H9 (cell line): ENCODE measurements at regions not wholly inside any gene's neighbourhood (a gene's known extent, or its start where the extent isn't known, plus 50 kb on each side); places are given as distances from the start of the nearest gene placed in this dataset.

Experiments
- DNase-seq: peaks from one replicate; pipeline ENCODE4 v3.0.0-alpha.2; 2017
- H2AFZ ChIP-seq: one replicate; pipeline ENCODE4 v1.6.1; 2013; ENCODE audit warnings: mild to moderate bottlenecking, low read length, control low read depth, moderate library complexity
- H2AK5ac ChIP-seq: 2 replicates; pipeline ENCODE4 v1.6.1; 2013; ENCODE audit warnings: low read length, control low read depth, mixed read lengths; ENCODE audit not compliant: insufficient read length
- H2BK120ac ChIP-seq: one replicate; pipeline ENCODE4 v1.6.1; 2013; ENCODE audit warnings: low read depth, mild to moderate bottlenecking, low read length, control low read depth, inconsistent platforms; ENCODE audit not compliant: poor library complexity, severe bottlenecking
- H2BK12ac ChIP-seq: 2 replicates; pipeline ENCODE4 v1.6.1; 2013; ENCODE audit warnings: low read length, control low read depth, mixed read lengths, low read depth; ENCODE audit not compliant: insufficient read length
- H2BK15ac ChIP-seq: 2 replicates; pipeline ENCODE4 v1.6.1; 2013; ENCODE audit warnings: low read depth, low read length, control low read depth
- H2BK20ac ChIP-seq: one replicate; pipeline ENCODE4 v1.6.1; 2013; ENCODE audit warnings: low read depth, mild to moderate bottlenecking, low read length, control low read depth, inconsistent platforms; ENCODE audit not compliant: poor library complexity, severe bottlenecking
- H2BK5ac ChIP-seq: 2 replicates; pipeline ENCODE4 v1.6.1; 2013; ENCODE audit warnings: low read length, control low read depth, mixed read lengths; ENCODE audit not compliant: insufficient read length
- H3K14ac ChIP-seq: 2 replicates; pipeline ENCODE4 v1.6.1; 2013; ENCODE audit warnings: low read length, control low read depth; ENCODE audit not compliant: insufficient read depth
- H3K18ac ChIP-seq: 2 replicates; pipeline ENCODE4 v1.6.1; 2013; ENCODE audit warnings: low read depth, mild to moderate bottlenecking, mixed read lengths, low read length, control low read depth; ENCODE audit not compliant: insufficient read length
- H3K23ac ChIP-seq: 2 replicates; pipeline ENCODE4 v1.6.1; 2013; ENCODE audit warnings: low read length, control low read depth, mixed read lengths, low read depth; ENCODE audit not compliant: insufficient read length
- H3K23me2 ChIP-seq: 2 replicates; pipeline ENCODE4 v1.6.1; 2013; ENCODE audit warnings: low read depth, mild to moderate bottlenecking, mixed read lengths, low read length, control low read depth; ENCODE audit not compliant: insufficient read length, poor library complexity, severe bottlenecking
- H3K27ac ChIP-seq: 2 replicates; pipeline ENCODE4 v1.5.1; 2013; ENCODE audit warnings: low read length, control low read depth, mixed read lengths, low read depth; ENCODE audit not compliant: insufficient read length
- H3K27me3 ChIP-seq: 2 replicates; pipeline ENCODE4 v1.6.1; 2013; ENCODE audit warnings: low read length, control low read depth, inconsistent platforms; ENCODE audit not compliant: insufficient read depth
- H3K4ac ChIP-seq: 2 replicates; pipeline ENCODE4 v1.6.1; 2013; ENCODE audit warnings: low read depth, mild to moderate bottlenecking, control low read depth, inconsistent platforms, low read length, moderate library complexity
- H3K4me1 ChIP-seq: 2 replicates; pipeline ENCODE4 v1.6.1; 2013; ENCODE audit warnings: low read length, control low read depth, inconsistent platforms; ENCODE audit not compliant: insufficient read depth
- H3K4me2 ChIP-seq: 2 replicates; pipeline ENCODE4 v1.6.1; 2013; ENCODE audit warnings: low read length, control low read depth, mixed read lengths; ENCODE audit not compliant: insufficient read length, insufficient read depth
- H3K56ac ChIP-seq: 2 replicates; pipeline ENCODE4 v1.6.1; 2013; ENCODE audit warnings: low read depth, mild to moderate bottlenecking, mixed read lengths, low read length, control low read depth; ENCODE audit not compliant: insufficient read length
- H3K79me1 ChIP-seq: 2 replicates; pipeline ENCODE4 v1.6.1; 2013; ENCODE audit warnings: low read depth, mild to moderate bottlenecking, moderate library complexity, low read length, control low read depth, inconsistent platforms; ENCODE audit not compliant: insufficient read depth, poor library complexity, severe bottlenecking
- H3K79me2 ChIP-seq: 2 replicates; pipeline ENCODE4 v1.6.1; 2013; ENCODE audit warnings: low read length, control low read depth, inconsistent platforms; ENCODE audit not compliant: insufficient read depth
- H3K9ac ChIP-seq: 2 replicates; pipeline ENCODE4 v1.6.1; 2013; ENCODE audit warnings: low read length, control low read depth, mixed read lengths; ENCODE audit not compliant: insufficient read length; ENCODE audit errors: extremely low read depth
- H3K9me3 ChIP-seq: one replicate; pipeline ENCODE4 v1.6.1; 2013; ENCODE audit warnings: low read depth, low read length, inconsistent platforms; ENCODE audit not compliant: control insufficient read depth
- H3T11ph ChIP-seq: one replicate; pipeline ENCODE4 v1.6.1; 2013; ENCODE audit warnings: mild to moderate bottlenecking, low read length, control low read depth, inconsistent platforms
- H4K20me1 ChIP-seq: one replicate; pipeline ENCODE4 v1.6.1; 2013; ENCODE audit not compliant: control insufficient read depth, insufficient read length, insufficient read depth
- H4K5ac ChIP-seq: 2 replicates; pipeline ENCODE4 v1.6.1; 2013; ENCODE audit warnings: low read depth, mild to moderate bottlenecking, mixed read lengths, low read length, control low read depth; ENCODE audit not compliant: insufficient read length
- H4K8ac ChIP-seq: replicated peaks from 2 replicates; pipeline ENCODE4 v1.6.1; 2013; ENCODE audit warnings: low read length, control low read depth, mixed read lengths, low read depth; ENCODE audit not compliant: insufficient read length
- H4K91ac ChIP-seq: 2 replicates; pipeline ENCODE4 v1.6.1; 2013; ENCODE audit warnings: low read depth, mild to moderate bottlenecking, moderate library complexity, mixed read lengths, low read length, control low read depth; ENCODE audit not compliant: insufficient read length
- H3K27ac Mint-ChIP-seq, 3 experiments: 2 replicates in 2 of 3; 3 replicates in 1 of 3; pipeline ENCODE4 v1.8.0; 2020 to 2021; ENCODE audit warnings: mixed read lengths in 3 of 3, mild to moderate bottlenecking in 1 of 3, moderate library complexity in 1 of 3
- H3K27me3 Mint-ChIP-seq: 2 replicates; pipeline ENCODE4 v1.8.0; 2021; ENCODE audit warnings: low read depth, mild to moderate bottlenecking, moderate library complexity, mixed read lengths
- H3K36me3 Mint-ChIP-seq, 3 experiments: 2 replicates in 2 of 3; 3 replicates in 1 of 3; pipeline ENCODE4 v1.8.0; 2020 to 2021; ENCODE audit warnings: low read depth in 3 of 3, mixed read lengths in 3 of 3; ENCODE audit not compliant: insufficient read depth in 1 of 3
- H3K4me1 Mint-ChIP-seq, 2 experiments: 2 replicates each; pipeline ENCODE4 v1.8.0; 2020; ENCODE audit warnings: mixed read lengths in 2 of 2
- H3K4me3 Mint-ChIP-seq, 2 experiments: 2 replicates in 1 of 2; 3 replicates in 1 of 2; pipeline ENCODE4 v1.8.0; 2020 to 2021; ENCODE audit warnings: mild to moderate bottlenecking in 2 of 2, mixed read lengths in 2 of 2, moderate library complexity in 1 of 2
- H3K9me3 Mint-ChIP-seq, 2 experiments: 2 replicates in 1 of 2; 3 replicates in 1 of 2; pipeline ENCODE4 v1.8.0; 2020; ENCODE audit warnings: mild to moderate bottlenecking in 2 of 2, mixed read lengths in 2 of 2, moderate library complexity in 1 of 2
- CTCF ChIP-seq: fragments of 200-600 bp; sonication (generic); conservative IDR thresholded peaks from 3 replicates; pipeline ENCODE4 v1.8.0; 2021; ENCODE audit warnings: antibody characterized with exemption, mild to moderate bottlenecking
- WGBS: extraction: QIAGEN DNeasy Blood & Tissue Kit; methylation state at CpG from one replicate; pipeline ENCODE4 v1.1.7; 2013; ENCODE audit warnings: missing lambda C conversion rate, low lambda C conversion rate, mixed read lengths; ENCODE audit not compliant: insufficient read length; ENCODE audit errors: extremely low coverage; 5-methylcytosine and 5-hydroxymethylcytosine counted together

GRCh38 chr9:92242260-92243136, 51.0 kb downstream of the IARS1 start:
- no peak overlapping the region for H2AFZ ChIP-seq
- no peak overlapping the region for H3K4me2 ChIP-seq
- no peak overlapping the region for H2BK120ac ChIP-seq
- no CpG with 5 or more reads among the region's 7 CpGs for WGBS
- Mint-ChIP-seq H3K27ac (0 out of 7 replicates have a peak overlapping the region, but pooled peaks of 1 of the 3 experiments have one; percentile 5), H3K36me3 (peaks cover 71 to 99% (median 95%) of the 10 kb centered on the region in 3 experiments; a peak in 6 of 7 replicates), H3K4me3 (no peak overlapping the region), H3K9me3 (no peaks in the 10 kb centered on the region), H3K27me3 (no peaks in the 10 kb centered on the region), H3K4me1 (no peaks in the 10 kb centered on the region)
- H3K4ac ChIP-seq, result no peak overlapping the region
- H3K18ac ChIP-seq, result no peak overlapping the region
- TF ChIP-seq CTCF, result peak; percentile 59; the same call in 2 of the 3 replicates
- no peaks in the 10 kb centered on the region for H3K27me3 ChIP-seq
- no peak overlapping the region for H2AK5ac ChIP-seq
- H4K91ac ChIP-seq, result no peak overlapping the region
- H3K23ac ChIP-seq, result no peak overlapping the region
- no peak overlapping the region for H3K56ac ChIP-seq
- no peak overlapping the region for H3T11ph ChIP-seq
- no peak overlapping the region for H2BK12ac ChIP-seq
- H2BK5ac ChIP-seq, result no peak overlapping the region
- no peak overlapping the region for H3K14ac ChIP-seq
- H2BK15ac ChIP-seq, result no peak overlapping the region
- H3K9ac ChIP-seq, result no peak overlapping the region
- no peaks in the 10 kb centered on the region for H3K79me2 ChIP-seq
- no peak overlapping the region for H4K5ac ChIP-seq
- no peaks in the 10 kb centered on the region for H3K79me1 ChIP-seq
- H3K9me3 ChIP-seq, result no peaks in the 10 kb centered on the region
- H4K8ac ChIP-seq, result no peak overlapping the region
- no peak overlapping the region for H2BK20ac ChIP-seq
- no peaks in the 10 kb centered on the region for H3K23me2 ChIP-seq
- H4K20me1 ChIP-seq, result no peaks in the 10 kb centered on the region
- H3K27ac ChIP-seq, result no peak overlapping the region
- no peak for DNase-seq
- no peaks in the 10 kb centered on the region for H3K4me1 ChIP-seq
